K562 (cell line): ENCODE measurements at regions not wholly inside any gene's neighbourhood (a gene's known extent, or its start where the extent isn't known, plus 50 kb on each side); places are given as distances from the start of the nearest gene placed in this dataset.

Experiments used
- CREB1 ChIP-seq, 2 experiments: sonication (generic) in 1 of 2; formaldehyde crosslinking in 1 of 2; IDR thresholded peaks; 2 replicates each; pipeline versions ENCODE4 v1.6.1 to v1.8.0; 2012 to 2022; ENCODE audit warnings: inconsistent platforms in 1 of 2, mild to moderate bottlenecking in 1 of 2, missing genetic modification reagents in 1 of 2, moderate library complexity in 1 of 2
- FOXA3 ChIP-seq, 2 experiments: fragments of 450-650 bp in 1 of 2; sonication (generic) in 1 of 2; formaldehyde crosslinking; IDR thresholded peaks in 1 of 2; conservative IDR thresholded peaks in 1 of 2; 2 replicates each; pipeline versions ENCODE4 v1.4.0 to v1.8.0; 2020 to 2022; ENCODE audit warnings: mild to moderate bottlenecking in 2 of 2, missing genetic modification reagents in 1 of 2
- NCOA4 ChIP-seq: fragments of 450-650 bp; IDR thresholded peaks from 2 replicates; pipeline ENCODE4 v1.6.1; 2018; ENCODE audit warnings: mild to moderate bottlenecking; ENCODE audit not compliant: partially characterized antibody
- OTX1 ChIP-seq: fragments of 450-650 bp; formaldehyde crosslinking; IDR thresholded peaks from 2 replicates; pipeline ENCODE4 v1.4.0; 2022; ENCODE audit warnings: mild to moderate bottlenecking
- PHF20 ChIP-seq: fragments of 450-650 bp; IDR thresholded peaks from 2 replicates; pipeline ENCODE4 v1.6.1; 2018; ENCODE audit not compliant: partially characterized antibody
- RBFOX2 ChIP-seq: fragments of 200-400 bp; formaldehyde crosslinking; IDR thresholded peaks from 2 replicates; pipeline ENCODE4 v1.6.1; 2017; ENCODE audit warnings: low read depth, mild to moderate bottlenecking, low read length, moderate library complexity
- SIX5 ChIP-seq, 2 experiments: IDR thresholded peaks; 2 replicates each; pipeline ENCODE4 v1.6.1; 2011; ENCODE audit warnings: low read length in 2 of 2, borderline replicate concordance in 1 of 2, low read depth in 1 of 2, mild to moderate bottlenecking in 1 of 2, moderate library complexity in 1 of 2; ENCODE audit not compliant: insufficient read depth in 1 of 2
- TEAD2 ChIP-seq: fragments of 450-650 bp; IDR thresholded peaks from 2 replicates; pipeline ENCODE4 v1.6.1; 2016; ENCODE audit warnings: missing genetic modification characterization, control low read depth, missing compliant biosample characterization
- ZNF764 ChIP-seq: fragments of 250-450 bp; sonication (Bioruptor Pico); IDR thresholded peaks from 2 replicates; pipeline ENCODE4 v1.4.0; 2020; ENCODE audit warnings: low read depth, mild to moderate bottlenecking, moderate library complexity
- TF ChIP-seq, protein P1 (sequence below): fragments of 450-650 bp; IDR thresholded peaks from 2 replicates; pipeline ENCODE4 v1.6.1; 2016; ENCODE audit warnings: mild to moderate bottlenecking, moderate library complexity
- TF ChIP-seq, protein P2 (sequence below), 2 experiments: fragments of 250-450 bp in 1 of 2; fragments of 450-650 bp in 1 of 2; sonication (Bioruptor Pico) in 1 of 2; IDR thresholded peaks; 2 replicates each; pipeline versions ENCODE4 v1.6.1 to v1.8.0; 2016 to 2021; ENCODE audit warnings: mild to moderate bottlenecking in 2 of 2, moderate library complexity in 2 of 2, missing compliant biosample characterization in 1 of 2, missing genetic modification characterization in 1 of 2
- TF ChIP-seq, protein P3 (sequence below): fragments of 250-450 bp; sonication (Bioruptor Pico); IDR thresholded peaks from 2 replicates; pipeline ENCODE4 v1.9.0; 2021; ENCODE audit warnings: mild to moderate bottlenecking, inconsistent platforms

DNA sequence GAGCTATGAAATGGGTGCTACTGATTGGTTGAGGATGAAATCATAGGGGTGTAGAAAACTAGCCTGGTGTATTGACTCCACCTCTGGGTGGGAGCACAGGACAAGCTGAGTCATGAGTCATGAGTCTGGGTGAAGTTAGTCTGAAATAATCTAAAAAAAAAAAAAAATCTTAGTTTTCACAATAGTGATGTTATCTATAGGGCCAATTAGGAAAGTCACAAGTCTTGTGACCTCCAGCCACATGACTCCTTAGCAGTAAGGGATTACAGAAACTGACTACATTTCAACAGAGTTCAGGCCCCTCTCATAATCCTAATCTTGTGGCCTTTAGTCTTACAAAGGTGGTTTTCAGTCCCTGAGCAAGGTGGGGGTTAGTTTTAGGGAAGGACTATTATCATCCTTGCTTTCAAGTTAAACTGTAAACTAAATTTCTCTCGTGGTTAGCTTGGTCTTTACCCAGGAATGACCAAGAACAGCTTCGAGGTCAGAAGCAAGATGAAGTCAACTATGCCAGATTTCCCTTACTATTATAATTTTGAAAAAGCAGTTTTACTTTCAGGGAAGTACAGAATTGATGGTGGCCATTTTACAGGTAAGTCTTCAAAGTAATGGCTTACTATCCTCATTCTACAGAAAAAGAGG is 338.0 kb upstream of the GYPC start (continued):
- TF ChIP-seq, protein P1, sequence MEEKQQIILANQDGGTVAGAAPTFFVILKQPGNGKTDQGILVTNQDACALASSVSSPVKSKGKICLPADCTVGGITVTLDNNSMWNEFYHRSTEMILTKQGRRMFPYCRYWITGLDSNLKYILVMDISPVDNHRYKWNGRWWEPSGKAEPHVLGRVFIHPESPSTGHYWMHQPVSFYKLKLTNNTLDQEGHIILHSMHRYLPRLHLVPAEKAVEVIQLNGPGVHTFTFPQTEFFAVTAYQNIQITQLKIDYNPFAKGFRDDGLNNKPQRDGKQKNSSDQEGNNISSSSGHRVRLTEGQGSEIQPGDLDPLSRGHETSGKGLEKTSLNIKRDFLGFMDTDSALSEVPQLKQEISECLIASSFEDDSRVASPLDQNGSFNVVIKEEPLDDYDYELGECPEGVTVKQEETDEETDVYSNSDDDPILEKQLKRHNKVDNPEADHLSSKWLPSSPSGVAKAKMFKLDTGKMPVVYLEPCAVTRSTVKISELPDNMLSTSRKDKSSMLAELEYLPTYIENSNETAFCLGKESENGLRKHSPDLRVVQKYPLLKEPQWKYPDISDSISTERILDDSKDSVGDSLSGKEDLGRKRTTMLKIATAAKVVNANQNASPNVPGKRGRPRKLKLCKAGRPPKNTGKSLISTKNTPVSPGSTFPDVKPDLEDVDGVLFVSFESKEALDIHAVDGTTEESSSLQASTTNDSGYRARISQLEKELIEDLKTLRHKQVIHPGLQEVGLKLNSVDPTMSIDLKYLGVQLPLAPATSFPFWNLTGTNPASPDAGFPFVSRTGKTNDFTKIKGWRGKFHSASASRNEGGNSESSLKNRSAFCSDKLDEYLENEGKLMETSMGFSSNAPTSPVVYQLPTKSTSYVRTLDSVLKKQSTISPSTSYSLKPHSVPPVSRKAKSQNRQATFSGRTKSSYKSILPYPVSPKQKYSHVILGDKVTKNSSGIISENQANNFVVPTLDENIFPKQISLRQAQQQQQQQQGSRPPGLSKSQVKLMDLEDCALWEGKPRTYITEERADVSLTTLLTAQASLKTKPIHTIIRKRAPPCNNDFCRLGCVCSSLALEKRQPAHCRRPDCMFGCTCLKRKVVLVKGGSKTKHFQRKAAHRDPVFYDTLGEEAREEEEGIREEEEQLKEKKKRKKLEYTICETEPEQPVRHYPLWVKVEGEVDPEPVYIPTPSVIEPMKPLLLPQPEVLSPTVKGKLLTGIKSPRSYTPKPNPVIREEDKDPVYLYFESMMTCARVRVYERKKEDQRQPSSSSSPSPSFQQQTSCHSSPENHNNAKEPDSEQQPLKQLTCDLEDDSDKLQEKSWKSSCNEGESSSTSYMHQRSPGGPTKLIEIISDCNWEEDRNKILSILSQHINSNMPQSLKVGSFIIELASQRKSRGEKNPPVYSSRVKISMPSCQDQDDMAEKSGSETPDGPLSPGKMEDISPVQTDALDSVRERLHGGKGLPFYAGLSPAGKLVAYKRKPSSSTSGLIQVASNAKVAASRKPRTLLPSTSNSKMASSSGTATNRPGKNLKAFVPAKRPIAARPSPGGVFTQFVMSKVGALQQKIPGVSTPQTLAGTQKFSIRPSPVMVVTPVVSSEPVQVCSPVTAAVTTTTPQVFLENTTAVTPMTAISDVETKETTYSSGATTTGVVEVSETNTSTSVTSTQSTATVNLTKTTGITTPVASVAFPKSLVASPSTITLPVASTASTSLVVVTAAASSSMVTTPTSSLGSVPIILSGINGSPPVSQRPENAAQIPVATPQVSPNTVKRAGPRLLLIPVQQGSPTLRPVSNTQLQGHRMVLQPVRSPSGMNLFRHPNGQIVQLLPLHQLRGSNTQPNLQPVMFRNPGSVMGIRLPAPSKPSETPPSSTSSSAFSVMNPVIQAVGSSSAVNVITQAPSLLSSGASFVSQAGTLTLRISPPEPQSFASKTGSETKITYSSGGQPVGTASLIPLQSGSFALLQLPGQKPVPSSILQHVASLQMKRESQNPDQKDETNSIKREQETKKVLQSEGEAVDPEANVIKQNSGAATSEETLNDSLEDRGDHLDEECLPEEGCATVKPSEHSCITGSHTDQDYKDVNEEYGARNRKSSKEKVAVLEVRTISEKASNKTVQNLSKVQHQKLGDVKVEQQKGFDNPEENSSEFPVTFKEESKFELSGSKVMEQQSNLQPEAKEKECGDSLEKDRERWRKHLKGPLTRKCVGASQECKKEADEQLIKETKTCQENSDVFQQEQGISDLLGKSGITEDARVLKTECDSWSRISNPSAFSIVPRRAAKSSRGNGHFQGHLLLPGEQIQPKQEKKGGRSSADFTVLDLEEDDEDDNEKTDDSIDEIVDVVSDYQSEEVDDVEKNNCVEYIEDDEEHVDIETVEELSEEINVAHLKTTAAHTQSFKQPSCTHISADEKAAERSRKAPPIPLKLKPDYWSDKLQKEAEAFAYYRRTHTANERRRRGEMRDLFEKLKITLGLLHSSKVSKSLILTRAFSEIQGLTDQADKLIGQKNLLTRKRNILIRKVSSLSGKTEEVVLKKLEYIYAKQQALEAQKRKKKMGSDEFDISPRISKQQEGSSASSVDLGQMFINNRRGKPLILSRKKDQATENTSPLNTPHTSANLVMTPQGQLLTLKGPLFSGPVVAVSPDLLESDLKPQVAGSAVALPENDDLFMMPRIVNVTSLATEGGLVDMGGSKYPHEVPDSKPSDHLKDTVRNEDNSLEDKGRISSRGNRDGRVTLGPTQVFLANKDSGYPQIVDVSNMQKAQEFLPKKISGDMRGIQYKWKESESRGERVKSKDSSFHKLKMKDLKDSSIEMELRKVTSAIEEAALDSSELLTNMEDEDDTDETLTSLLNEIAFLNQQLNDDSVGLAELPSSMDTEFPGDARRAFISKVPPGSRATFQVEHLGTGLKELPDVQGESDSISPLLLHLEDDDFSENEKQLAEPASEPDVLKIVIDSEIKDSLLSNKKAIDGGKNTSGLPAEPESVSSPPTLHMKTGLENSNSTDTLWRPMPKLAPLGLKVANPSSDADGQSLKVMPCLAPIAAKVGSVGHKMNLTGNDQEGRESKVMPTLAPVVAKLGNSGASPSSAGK = no peak
- TF ChIP-seq, protein P2, sequence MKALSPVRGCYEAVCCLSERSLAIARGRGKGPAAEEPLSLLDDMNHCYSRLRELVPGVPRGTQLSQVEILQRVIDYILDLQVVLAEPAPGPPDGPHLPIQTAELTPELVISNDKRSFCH (CRISPR knock-in tag; IDR thresholded peaks at IDR 0.05) = no peak
- TF ChIP-seq, protein P2 (tag; IDR thresholded peaks at IDR 0.05) = no peak
- no peak for TF ChIP-seq SIX5 (IDR thresholded peaks at IDR 0.05; ENCODE audit: borderline replicate concordance in 1 of 2, insufficient read depth in 1 of 2, low read depth in 1 of 2, low read length in 2 of 2)
- no peak for TF ChIP-seq CREB1 (IDR thresholded peaks at IDR 0.05)
- no peak for TF ChIP-seq CREB1 (CRISPR knock-in tag; IDR thresholded peaks at IDR 0.05)
- no peak for TF ChIP-seq NCOA4
- TF ChIP-seq, protein P3, sequence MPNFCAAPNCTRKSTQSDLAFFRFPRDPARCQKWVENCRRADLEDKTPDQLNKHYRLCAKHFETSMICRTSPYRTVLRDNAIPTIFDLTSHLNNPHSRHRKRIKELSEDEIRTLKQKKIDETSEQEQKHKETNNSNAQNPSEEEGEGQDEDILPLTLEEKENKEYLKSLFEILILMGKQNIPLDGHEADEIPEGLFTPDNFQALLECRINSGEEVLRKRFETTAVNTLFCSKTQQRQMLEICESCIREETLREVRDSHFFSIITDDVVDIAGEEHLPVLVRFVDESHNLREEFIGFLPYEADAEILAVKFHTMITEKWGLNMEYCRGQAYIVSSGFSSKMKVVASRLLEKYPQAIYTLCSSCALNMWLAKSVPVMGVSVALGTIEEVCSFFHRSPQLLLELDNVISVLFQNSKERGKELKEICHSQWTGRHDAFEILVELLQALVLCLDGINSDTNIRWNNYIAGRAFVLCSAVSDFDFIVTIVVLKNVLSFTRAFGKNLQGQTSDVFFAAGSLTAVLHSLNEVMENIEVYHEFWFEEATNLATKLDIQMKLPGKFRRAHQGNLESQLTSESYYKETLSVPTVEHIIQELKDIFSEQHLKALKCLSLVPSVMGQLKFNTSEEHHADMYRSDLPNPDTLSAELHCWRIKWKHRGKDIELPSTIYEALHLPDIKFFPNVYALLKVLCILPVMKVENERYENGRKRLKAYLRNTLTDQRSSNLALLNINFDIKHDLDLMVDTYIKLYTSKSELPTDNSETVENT (CRISPR knock-in tag) = no peak
- TF ChIP-seq OTX1 (CRISPR knock-in tag) = no peak
- no peak for TF ChIP-seq ZNF764
- no peak for TF ChIP-seq PHF20
- no peak for TF ChIP-seq FOXA3 (CRISPR knock-in tag; conservative IDR thresholded peaks at IDR 0.05 in 1 of 2, IDR thresholded peaks at IDR 0.05 in 1 of 2)
- no peak for TF ChIP-seq TEAD2 (tag)
- no peak for TF ChIP-seq RBFOX2
